GM21576 (cell line): ENCODE measurements at regions not wholly inside any gene's neighbourhood (a gene's known extent, or its start where the extent isn't known, plus 50 kb on each side); places are given as distances from the start of the nearest gene placed in this dataset.

Experiments used
- ATAC-seq: cut with Tn5 transposase; IDR thresholded peaks from one replicate; pipeline ENCODE4 v1.9.1; 2021; ENCODE audit warnings: mild to moderate bottlenecking, moderate library complexity; ENCODE audit not compliant: unreplicated experiment

DNA sequence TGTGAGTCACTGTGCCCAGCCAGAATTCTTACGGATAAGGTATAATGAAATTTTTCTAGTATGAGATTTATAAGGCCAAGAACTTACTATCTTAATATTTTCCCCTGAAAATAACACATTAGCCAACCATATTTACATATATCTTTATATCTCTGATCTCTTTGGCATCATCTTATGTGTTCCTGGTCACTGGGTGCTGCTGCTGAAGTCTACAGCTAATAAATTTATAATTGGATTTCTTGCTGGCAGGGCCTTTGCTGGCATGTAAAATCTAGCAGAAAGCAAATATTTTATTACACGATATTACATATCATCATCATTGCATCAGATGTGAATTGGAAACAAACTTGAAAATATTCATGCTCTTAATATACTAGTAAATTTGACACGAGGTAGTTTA is 590.7 kb downstream of the ANXA1 start:
- ATAC-seq, result no peak

- ATAC-seq, result no peak
These were observed 592.2 kb downstream of the ANXA1 start for GRCh38 chr9:73743826-73744225.

- ATAC-seq, result no peak
These were observed 593.9 kb downstream of the ANXA1 start for GRCh38 chr9:73745598-73745997.

DNA sequence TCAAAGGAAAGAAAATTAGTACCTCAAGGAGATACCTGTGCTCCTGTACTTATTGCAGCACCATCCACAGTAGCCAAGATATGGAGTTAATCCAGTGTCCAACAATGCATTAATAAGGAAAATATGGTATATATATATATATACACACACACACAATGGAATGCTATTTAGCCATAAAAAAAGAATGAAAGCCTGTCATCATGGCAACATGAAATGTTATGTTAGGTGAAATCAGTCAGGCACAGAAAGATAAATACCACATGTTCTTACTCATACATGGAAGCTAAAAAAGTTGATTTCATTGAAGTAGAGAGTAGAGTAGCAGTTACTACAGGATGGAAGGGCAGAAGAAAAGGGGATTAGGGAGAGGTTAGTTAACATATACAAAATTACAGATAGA is 601.5 kb downstream of the ANXA1 start:
- no peak for ATAC-seq

- no peak for ATAC-seq
These were observed 610.2 kb downstream of the ANXA1 start for GRCh38 chr9:73761905-73762304.

DNA sequence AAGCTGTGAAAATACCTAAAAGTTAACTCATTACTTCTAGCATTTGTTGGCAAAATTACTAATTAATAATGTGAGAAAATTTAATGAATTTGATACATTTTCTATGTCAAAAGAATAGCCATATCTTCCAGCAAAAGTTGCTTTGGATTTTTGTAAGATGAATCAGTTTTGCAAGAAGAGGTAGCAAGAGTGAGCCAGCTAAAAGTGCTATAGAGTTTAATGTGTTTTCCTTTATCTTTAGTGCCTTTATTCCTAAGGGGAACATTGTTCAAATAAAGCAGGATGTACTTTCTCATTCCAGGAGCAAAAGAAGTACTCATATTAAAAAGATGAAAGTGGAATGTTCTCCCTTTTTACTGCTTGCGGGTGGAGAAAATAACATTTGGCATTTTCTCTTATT is 622.2 kb downstream of the ANXA1 start:
- ATAC-seq, result no peak

GRCh38 chr9:73775757-73776156 is 624.1 kb downstream of the ANXA1 start:
- no peak for ATAC-seq

DNA sequence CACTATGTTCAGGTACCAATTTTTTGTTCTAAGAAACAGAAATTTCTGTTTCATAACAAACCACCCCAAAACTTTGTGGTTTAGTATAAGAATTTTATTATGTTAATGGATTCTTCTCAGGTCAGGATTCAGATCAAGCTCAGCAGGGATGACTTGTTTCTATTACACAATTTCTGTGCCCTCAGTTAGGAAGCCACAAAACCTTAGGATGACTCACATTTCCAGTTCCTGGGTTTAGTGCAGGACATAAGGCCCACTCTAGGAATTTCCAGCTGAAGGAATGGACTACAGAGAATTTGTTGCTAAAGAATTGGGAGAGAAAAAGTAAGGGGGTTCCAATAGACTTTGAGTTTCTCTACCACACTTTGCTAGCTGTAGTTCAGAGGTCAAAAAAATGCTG is 629.3 kb downstream of the ANXA1 start:
- ATAC-seq, result no peak

DNA sequence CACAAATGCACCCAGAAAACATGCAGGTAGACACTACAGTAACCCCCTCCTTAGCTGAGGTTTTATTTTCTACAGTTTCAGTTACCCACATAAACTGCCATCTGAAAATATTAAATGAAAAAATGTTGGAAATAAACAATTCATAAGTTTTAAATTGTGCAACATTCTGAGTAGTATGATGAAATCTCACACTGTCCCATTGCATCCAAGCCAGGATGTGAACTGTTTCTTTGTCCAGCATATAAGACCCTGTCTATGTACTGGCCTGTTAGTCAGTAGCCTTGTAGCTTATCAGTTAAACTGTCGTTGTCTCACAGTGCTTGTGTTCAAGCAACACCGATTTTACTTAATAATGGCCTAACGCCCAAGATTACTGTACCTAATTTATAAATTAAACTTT is 630.5 kb downstream of the ANXA1 start:
- ATAC-seq, result no peak

GRCh38 chr9:73799446-73799845 is 647.8 kb downstream of the ANXA1 start:
- ATAC-seq, result no peak

- ATAC-seq, result no peak
These were observed 653.4 kb downstream of the ANXA1 start for GRCh38 chr9:73805111-73805510.

DNA sequence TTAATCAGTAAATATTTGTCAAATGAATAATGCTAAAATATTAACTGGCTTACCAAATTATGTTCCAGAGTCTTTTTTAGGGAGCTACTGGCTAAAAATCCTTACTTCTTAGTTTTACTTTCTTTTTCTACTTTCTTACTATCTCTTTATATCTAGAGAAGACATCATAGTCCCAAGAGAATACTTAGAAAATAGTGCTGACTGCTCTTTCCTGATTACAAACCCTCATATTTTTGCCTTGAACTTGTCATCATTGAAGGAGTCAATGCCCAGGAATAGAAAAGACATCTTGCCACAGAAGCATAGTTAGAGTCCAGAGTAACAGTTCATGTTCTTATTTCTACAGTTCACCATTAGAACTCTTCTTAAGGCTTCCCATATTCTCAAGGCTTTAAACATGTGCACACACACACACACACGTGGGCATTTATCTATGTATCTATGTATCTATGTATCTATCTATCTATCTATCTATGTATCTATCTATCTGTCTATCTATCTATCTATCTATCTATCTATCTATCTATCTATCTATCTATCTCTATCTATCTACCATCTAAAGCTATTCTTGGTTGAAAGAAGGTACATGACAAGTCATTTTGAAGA is 654.3 kb downstream of the ANXA1 start:
- ATAC-seq, result no peak

- ATAC-seq, result no peak
These were observed 655.2 kb downstream of the ANXA1 start for GRCh38 chr9:73806876-73807275.

DNA sequence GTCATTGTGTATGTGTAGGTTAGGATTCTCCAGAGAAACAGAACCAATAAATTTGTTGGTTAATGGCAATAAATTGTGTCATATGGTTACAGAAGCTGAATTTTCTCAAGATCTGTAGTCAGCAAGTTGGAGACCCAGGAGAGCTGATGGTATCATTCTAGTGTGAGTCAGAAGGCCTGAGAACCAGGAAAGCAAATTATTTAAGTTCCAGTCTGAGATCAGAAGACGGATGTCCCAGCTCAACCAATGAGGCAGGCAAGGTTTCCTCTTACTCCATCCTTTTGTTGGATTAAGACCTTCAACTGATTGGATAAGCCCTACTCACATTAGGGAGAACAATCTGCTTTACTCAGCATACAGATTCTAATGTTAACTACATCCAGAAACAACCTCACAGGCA is 656.3 kb downstream of the ANXA1 start:
- no peak for ATAC-seq

- ATAC-seq, result no peak
These were observed 659.0 kb downstream of the ANXA1 start for GRCh38 chr9:73810585-73811215.

DNA sequence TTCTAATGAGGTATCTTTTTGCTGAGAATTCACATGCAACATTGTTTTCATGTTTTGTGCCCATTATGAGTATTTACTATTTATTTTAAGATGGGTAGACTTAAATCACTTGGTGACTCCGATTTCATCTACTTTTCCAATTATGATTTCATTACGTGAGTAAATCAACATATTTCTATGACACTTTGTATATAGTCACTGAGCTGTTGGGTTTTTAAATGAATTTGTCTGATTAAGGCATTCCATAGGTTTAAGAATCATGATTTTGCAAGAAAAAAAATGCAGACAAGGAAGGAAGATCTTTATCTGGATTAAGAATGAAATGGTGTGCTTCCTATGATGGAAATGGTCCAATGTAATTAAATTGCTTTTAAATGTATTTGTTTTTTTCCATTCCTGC is 661.9 kb downstream of the ANXA1 start:
- no peak for ATAC-seq

DNA sequence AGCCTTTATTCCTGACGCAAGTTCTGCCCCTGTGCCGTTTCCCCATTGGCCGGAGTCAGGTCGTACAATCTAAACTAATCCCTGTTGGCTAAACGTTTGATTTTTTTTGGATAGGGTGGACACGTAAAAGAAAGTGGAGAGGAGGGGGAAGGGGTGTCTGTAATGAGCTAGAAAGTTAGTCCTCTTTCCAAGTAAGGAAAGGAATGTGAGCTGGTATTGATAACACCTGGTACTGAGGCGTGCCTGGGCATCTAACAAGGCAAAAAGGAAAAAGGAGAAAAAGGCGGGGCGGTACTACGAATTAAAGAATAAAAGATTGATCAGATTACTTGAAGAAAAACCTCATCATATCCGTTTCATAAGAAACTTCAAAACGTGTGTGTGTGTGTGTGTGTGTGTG is 665.2 kb downstream of the ANXA1 start:
- no peak for ATAC-seq

- no peak for ATAC-seq
These were observed 672.5 kb upstream of the RORB start for GRCh38 chr9:73824671-73825070.

DNA sequence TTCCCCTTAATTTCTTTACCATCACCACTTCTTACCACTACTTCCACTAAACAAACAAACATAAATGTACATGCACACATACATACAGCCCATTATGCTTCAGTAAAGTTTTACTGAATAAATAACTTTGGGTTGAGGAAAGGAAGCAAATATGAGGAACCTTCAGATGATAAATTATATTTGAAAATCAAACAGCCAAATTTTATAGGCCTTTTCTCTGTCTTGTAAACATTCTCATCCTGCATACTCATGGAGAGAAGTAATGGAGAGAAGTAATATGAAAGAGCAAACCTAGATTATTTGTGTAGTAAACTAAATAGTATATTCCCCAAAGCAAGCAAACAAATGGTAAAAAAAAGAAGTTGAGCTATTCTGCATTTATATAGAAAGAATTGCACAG is 658.3 kb upstream of the RORB start:
- ATAC-seq, result no peak

DNA sequence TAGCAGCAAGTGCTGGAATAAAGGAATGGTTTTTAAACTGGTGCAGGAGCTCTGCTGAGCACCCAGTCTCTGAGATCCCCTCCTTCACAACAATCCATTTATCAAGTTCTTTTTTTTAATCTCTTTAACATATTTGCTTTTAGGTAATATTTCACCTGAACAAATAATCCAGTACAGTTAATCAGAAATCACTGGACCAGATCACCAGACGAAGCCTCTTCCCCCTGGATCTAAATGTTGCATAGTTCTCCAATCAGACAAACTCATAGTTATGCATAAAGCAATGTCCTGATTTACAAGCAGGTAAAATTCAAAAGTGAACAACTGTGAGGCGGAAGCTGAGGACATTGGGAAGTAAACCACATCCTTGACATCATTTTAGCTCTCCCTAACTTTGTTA is 657.7 kb upstream of the RORB start:
- ATAC-seq, result no peak

DNA sequence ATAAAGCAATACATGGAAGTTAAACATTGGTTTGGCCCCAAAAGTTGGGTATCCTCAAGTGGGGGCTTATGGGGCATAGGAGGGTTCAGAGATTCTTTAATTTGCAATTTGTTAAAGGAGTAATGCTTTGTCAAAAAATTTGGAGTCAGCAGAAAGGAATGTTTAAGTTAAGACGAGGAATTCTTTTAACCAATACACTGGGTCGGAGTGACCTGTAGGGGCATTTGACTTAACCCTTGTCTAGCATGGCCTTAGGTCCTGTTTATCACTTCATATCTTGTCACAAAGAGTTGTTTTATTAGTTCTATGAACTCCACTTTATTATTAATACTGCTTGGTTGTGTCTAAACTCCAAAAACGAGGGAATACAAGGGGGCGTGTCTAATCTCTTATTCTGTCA is 656.1 kb upstream of the RORB start:
- no peak for ATAC-seq

- no peak for ATAC-seq
These were observed 653.0 kb upstream of the RORB start for GRCh38 chr9:73844135-73844534.

GRCh38 chr9:73845539-73845938 is 651.6 kb upstream of the RORB start:
- peak; percentile 56 for ATAC-seq
